Lung (tissue), 11 donors: ENCODE measurements at regions not wholly inside any gene's neighbourhood (a gene's known extent, or its start where the extent isn't known, plus 50 kb on each side); places are given as distances from the start of the nearest gene placed in this dataset.
"Not testable (repeated sequence)": the region's sequence is repeated elsewhere in the genome, so short reads cannot be mapped to it uniquely, and the experiment has no call there.

Experiments used
- ATAC-seq: fragments of 200-7000 bp; cut with Tn5 transposase; one replicate; pipeline ENCODE4 v1.9.1; 2020; ENCODE audit warnings: moderate number of reproducible peaks; ENCODE audit not compliant: insufficient read depth, low FRiP score
- DNase-seq, 3 donors: peaks; one replicate each; pipeline ENCODE4 v3.0.0-alpha.2; 2013 to 2017
- H3K27ac ChIP-seq, 2 donors: one replicate each; pipeline ENCODE4 v1.5.1; 2013; ENCODE audit warnings: mild to moderate bottlenecking in 2 of 2, moderate library complexity in 2 of 2, control low read depth in 1 of 2, inconsistent platforms in 1 of 2, low read depth in 1 of 2, low read length in 1 of 2
- H3K27me3 ChIP-seq, 3 donors: one replicate each; pipeline ENCODE4 v1.5.1; 2013; ENCODE audit warnings: low read length in 2 of 3; ENCODE audit not compliant: control insufficient read depth in 3 of 3, insufficient read depth in 3 of 3
- H3K36me3 ChIP-seq, 4 donors: one replicate each; pipeline ENCODE4 v1.5.1; 2013; ENCODE audit warnings: low read length in 4 of 4, mild to moderate bottlenecking in 1 of 4, moderate library complexity in 1 of 4; ENCODE audit not compliant: control insufficient read depth in 4 of 4, insufficient read depth in 4 of 4
- H3K4me1 ChIP-seq, 5 donors: one replicate each; pipeline ENCODE4 v1.5.1; 2013; ENCODE audit warnings: low read length in 5 of 5, mild to moderate bottlenecking in 2 of 5, moderate library complexity in 1 of 5; ENCODE audit not compliant: control insufficient read depth in 5 of 5, insufficient read depth in 5 of 5
- H3K4me3 ChIP-seq: one replicate; pipeline ENCODE4 v1.5.1; 2013; ENCODE audit warnings: mild to moderate bottlenecking, control low read depth, moderate library complexity
- H3K9ac ChIP-seq, 2 donors: one replicate each; pipeline ENCODE4 v1.5.1; 2013; ENCODE audit warnings: low read length in 2 of 2, control low read depth in 1 of 2; ENCODE audit not compliant: insufficient read depth in 1 of 2
- H3K9me3 ChIP-seq, 4 donors: one replicate each; pipeline ENCODE4 v1.5.1; 2013; ENCODE audit warnings: low read length in 3 of 4, mild to moderate bottlenecking in 1 of 4, moderate library complexity in 1 of 4; ENCODE audit not compliant: control insufficient read depth in 4 of 4, insufficient read depth in 3 of 4
- WGBS, 2 donors: extraction: QIAGEN DNeasy Blood & Tissue Kit; methylation state at CpG; one replicate each; pipeline ENCODE4 v1.1.7; 2013; 5-methylcytosine and 5-hydroxymethylcytosine counted together
- TF ChIP-seq, protein P1 (sequence below): IDR thresholded peaks from 2 replicates; pipeline ENCODE4 v1.5.1; 2012; ENCODE audit warnings: mild to moderate bottlenecking; ENCODE audit errors: control extremely low read depth, extremely low read depth
- donor health status: control.
- donor health status: control.
- donor health status: Bipolar disorder and iron deficiency.
- donor health status: healthy.
- donor health status: DM: yes; HTN: yes; CAD: no.

GRCh38 chrX:110914281-110914680 lies 118.7 kb upstream of the CHRDL1 start:
- TF ChIP-seq, protein P1, sequence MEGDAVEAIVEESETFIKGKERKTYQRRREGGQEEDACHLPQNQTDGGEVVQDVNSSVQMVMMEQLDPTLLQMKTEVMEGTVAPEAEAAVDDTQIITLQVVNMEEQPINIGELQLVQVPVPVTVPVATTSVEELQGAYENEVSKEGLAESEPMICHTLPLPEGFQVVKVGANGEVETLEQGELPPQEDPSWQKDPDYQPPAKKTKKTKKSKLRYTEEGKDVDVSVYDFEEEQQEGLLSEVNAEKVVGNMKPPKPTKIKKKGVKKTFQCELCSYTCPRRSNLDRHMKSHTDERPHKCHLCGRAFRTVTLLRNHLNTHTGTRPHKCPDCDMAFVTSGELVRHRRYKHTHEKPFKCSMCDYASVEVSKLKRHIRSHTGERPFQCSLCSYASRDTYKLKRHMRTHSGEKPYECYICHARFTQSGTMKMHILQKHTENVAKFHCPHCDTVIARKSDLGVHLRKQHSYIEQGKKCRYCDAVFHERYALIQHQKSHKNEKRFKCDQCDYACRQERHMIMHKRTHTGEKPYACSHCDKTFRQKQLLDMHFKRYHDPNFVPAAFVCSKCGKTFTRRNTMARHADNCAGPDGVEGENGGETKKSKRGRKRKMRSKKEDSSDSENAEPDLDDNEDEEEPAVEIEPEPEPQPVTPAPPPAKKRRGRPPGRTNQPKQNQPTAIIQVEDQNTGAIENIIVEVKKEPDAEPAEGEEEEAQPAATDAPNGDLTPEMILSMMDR, result no peak
- no peaks in the 10 kb centered on the region for H3K36me3 ChIP-seq
- no peak overlapping the region for H3K9ac ChIP-seq
- H3K4me1 ChIP-seq, result no peaks in the 10 kb centered on the region
- H3K4me3 ChIP-seq, result no peak overlapping the region
- no peak overlapping the region for H3K27ac ChIP-seq
- peaks cover 0 to 19% (median 10%) of the 10 kb centered on the region in 3 donors for H3K27me3 ChIP-seq
- ATAC-seq (no peak), DNase-seq (no peak)
- no peaks in the 10 kb centered on the region for H3K9me3 ChIP-seq
- 63 to 73% methylated on average over 1 of the region's 1 CpG for WGBS, 2 donors

GRCh38 chrX:110904747-110905146 lies 109.1 kb upstream of the CHRDL1 start:
- H3K9ac ChIP-seq, H3K4me1 ChIP-seq, H3K27ac ChIP-seq, H3K9me3 ChIP-seq, H3K36me3 ChIP-seq, H3K4me3 ChIP-seq, ATAC-seq, DNase-seq: not testable (repeated sequence)
- peaks cover 0 to 16% (median 0%) of the 10 kb centered on the region in 3 donors for H3K27me3 ChIP-seq

DNA sequence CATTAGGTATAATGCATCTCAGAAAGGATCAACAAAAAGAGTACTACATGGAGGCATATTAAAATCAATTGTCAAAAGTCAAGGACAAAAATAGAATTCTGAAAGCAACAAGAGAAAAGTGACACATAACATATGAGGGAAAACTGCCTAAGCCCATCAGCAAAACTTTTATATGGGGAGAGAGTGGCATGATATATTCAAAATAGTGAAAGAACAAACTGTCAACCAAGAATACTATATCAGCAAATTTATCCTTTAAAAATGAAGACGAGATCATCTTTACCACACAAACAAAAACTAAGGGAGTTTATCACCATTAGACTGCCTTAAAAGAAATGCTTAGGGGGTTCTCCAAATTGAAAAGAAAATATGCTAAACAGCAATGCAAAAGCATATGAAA lies 86.4 kb upstream of the CHRDL1 start:
- ATAC-seq (no peak), DNase-seq (no peak)
- no peak overlapping the region for H3K9ac ChIP-seq
- H3K9me3 ChIP-seq, result peaks cover 0 to 8% (median 6%) of the 10 kb centered on the region in 4 donors
- peaks cover 0 to 7% (median 4%) of the 10 kb centered on the region in 3 donors for H3K27me3 ChIP-seq
- WGBS, 2 donors, result 72 to 100% methylated on average over 1 of the region's 1 CpG
- no peaks in the 10 kb centered on the region for H3K4me1 ChIP-seq
- no peak overlapping the region for H3K4me3 ChIP-seq
- no peaks in the 10 kb centered on the region for H3K36me3 ChIP-seq
- no peak overlapping the region for H3K27ac ChIP-seq
- TF ChIP-seq, protein P1, result no peak

DNA sequence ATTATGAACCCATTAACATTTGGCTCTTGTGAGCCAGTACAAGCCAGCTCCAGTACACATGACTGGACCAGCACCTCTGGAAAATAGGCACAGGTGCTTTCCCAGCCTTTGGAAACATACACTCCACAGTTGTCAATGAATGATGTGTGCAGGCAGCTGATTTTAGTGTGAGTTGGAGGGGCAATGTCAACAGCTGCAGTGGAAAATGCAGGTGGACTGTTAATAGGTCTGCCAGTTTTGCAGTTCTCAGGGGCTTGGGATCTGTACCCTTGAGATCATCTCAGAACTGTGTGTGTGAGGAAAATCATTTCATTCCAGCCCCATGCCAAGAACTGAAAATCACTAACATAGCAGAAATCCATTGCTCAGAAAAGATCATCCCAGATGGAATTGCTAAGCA lies 81.7 kb upstream of the CHRDL1 start:
- ATAC-seq, result no peak
- no peak overlapping the region for H3K4me3 ChIP-seq
- no peak overlapping the region for H3K9ac ChIP-seq
- no peak overlapping the region for H3K27ac ChIP-seq
- peaks cover 0 to 23% (median 7%) of the 10 kb centered on the region in 3 donors for H3K27me3 ChIP-seq
- TF ChIP-seq, protein P1, result no peak
- H3K9me3 ChIP-seq, result peaks cover 0 to 7% (median 4%) of the 10 kb centered on the region in 4 donors
- DNase-seq, result no peak
- no peaks in the 10 kb centered on the region for H3K4me1 ChIP-seq
- no peaks in the 10 kb centered on the region for H3K36me3 ChIP-seq
